DMS 273 treated with DMSO at 0.1 percent for 48 hours (cell line): ENCODE measurements at regions not wholly inside any gene's neighbourhood (a gene's known extent, or its start where the extent isn't known, plus 50 kb on each side); places are given as distances from the start of the nearest gene placed in this dataset.
A peak's percentile ranks its signal among the peaks of the same experiment; 100 is the strongest.

ENCODE experiments used
- DNase-seq: peaks from one replicate; lab custom pipeline; 2025; lab: John Stamatoyannopoulos, UW

- DNase-seq: no peak
Observed at GRCh38 chr10:85145966-85146365, 817.6 kb downstream of the CCSER2 start.

- DNase-seq: no peak
Observed at GRCh38 chr10:85147346-85148250, 819.2 kb downstream of the CCSER2 start.

GRCh38 chr10:85148693-85149640, 820.6 kb downstream of the CCSER2 start:
- DNase-seq: no peak

GRCh38 chr10:85149766-85150165, 821.4 kb downstream of the CCSER2 start:
- no peak for DNase-seq

- DNase-seq: no peak
Observed at GRCh38 chr10:85151506-85151905, 823.1 kb downstream of the CCSER2 start.

GRCh38 chr10:85152496-85152895, 824.1 kb downstream of the CCSER2 start:
- no peak for DNase-seq

GRCh38 chr10:85152911-85153310, 824.5 kb downstream of the CCSER2 start:
- DNase-seq: no peak

- DNase-seq: no peak
Observed at GRCh38 chr10:85157206-85157605, 828.8 kb downstream of the CCSER2 start.

GRCh38 chr10:85168243-85168642, 839.9 kb downstream of the CCSER2 start:
- DNase-seq: no peak

- no peak for DNase-seq
Observed at GRCh38 chr10:85170026-85170425, 841.6 kb downstream of the CCSER2 start.

- DNase-seq: no peak
Observed at GRCh38 chr10:85175635-85176034, 847.2 kb downstream of the CCSER2 start.

GRCh38 chr10:85177767-85178166, 849.4 kb downstream of the CCSER2 start:
- no peak for DNase-seq

- DNase-seq: no peak
Observed at GRCh38 chr10:85187047-85187446, 858.7 kb downstream of the CCSER2 start.

- no peak for DNase-seq
Observed at GRCh38 chr10:85188770-85189484, 860.5 kb downstream of the CCSER2 start.

GRCh38 chr10:85193796-85194195, 865.4 kb downstream of the CCSER2 start:
- DNase-seq: no peak

- no peak for DNase-seq
Observed at GRCh38 chr10:85194706-85195105, 866.3 kb downstream of the CCSER2 start.

- DNase-seq: no peak
Observed at GRCh38 chr10:85195596-85195995, 867.2 kb downstream of the CCSER2 start.

GRCh38 chr10:85204814-85205213, 876.4 kb downstream of the CCSER2 start:
- DNase-seq: no peak

- no peak for DNase-seq
Observed at GRCh38 chr10:85212526-85212925, 884.1 kb downstream of the CCSER2 start.

GRCh38 chr10:85213493-85213892, 885.1 kb downstream of the CCSER2 start:
- no peak for DNase-seq

- DNase-seq: no peak
Observed at GRCh38 chr10:85222300-85222699, 893.9 kb downstream of the CCSER2 start.

- peak; percentile 70 for DNase-seq
Observed at GRCh38 chr10:85224366-85224940, 896.1 kb downstream of the CCSER2 start.
